ENCODE measurements at regions not wholly inside any gene's neighbourhood (a gene's known extent, or its start where the extent isn't known, plus 50 kb on each side); places are given as distances from the start of the nearest gene placed in this dataset.
A peak's percentile ranks its signal among the peaks of the same experiment; 100 is the strongest.
"Not testable (repeated sequence)": the region's sequence is repeated elsewhere in the genome, so short reads cannot be mapped to it uniquely, and the experiment has no call there.

- no peak for DNase-seq
Observed at GRCh38 chrX:8105531-8105930, 65.5 kb downstream of the VCX2 start.

- DNase-seq, result peak; percentile 33
Observed at GRCh38 chrX:8103655-8104054, 67.4 kb downstream of the VCX2 start.

GRCh38 chrX:8091510-8091909, 79.6 kb downstream of the VCX2 start:
- DNase-seq, result no peak

- no peak for DNase-seq
Observed at GRCh38 chrX:8090906-8091305, 80.2 kb downstream of the VCX2 start.

- DNase-seq, result no peak
Observed at GRCh38 chrX:8090482-8090881, 80.6 kb downstream of the VCX2 start.

GRCh38 chrX:8089141-8089540, 81.9 kb downstream of the VCX2 start:
- no peak for DNase-seq

GRCh38 chrX:8084006-8084405, 87.1 kb downstream of the VCX2 start:
- peak; percentile 75 for DNase-seq

GRCh38 chrX:8083286-8083685, 87.8 kb downstream of the VCX2 start:
- DNase-seq, result no peak

GRCh38 chrX:8075636-8076035, 95.4 kb downstream of the VCX2 start:
- no peak for DNase-seq

- no peak for DNase-seq
Observed at GRCh38 chrX:8067754-8068462, 103.2 kb downstream of the VCX2 start.

- no peak for DNase-seq
Observed at GRCh38 chrX:8052909-8053308, 118.2 kb downstream of the VCX2 start.

- DNase-seq, result peak; percentile 42
Observed at GRCh38 chrX:8049827-8050226, 121.2 kb downstream of the VCX2 start.

- no peak for DNase-seq
Observed at GRCh38 chrX:8048466-8048865, 121.3 kb upstream of the PNPLA4 start.

GRCh38 chrX:8044947-8045346, 117.7 kb upstream of the PNPLA4 start:
- no peak for DNase-seq

GRCh38 chrX:8043546-8043945, 116.3 kb upstream of the PNPLA4 start:
- DNase-seq, result no peak

GRCh38 chrX:8043121-8043520, 115.9 kb upstream of the PNPLA4 start:
- DNase-seq, result no peak

- DNase-seq, result no peak
Observed at GRCh38 chrX:8042304-8042703, 115.1 kb upstream of the PNPLA4 start.

- not testable (repeated sequence) for DNase-seq
Observed at GRCh38 chrX:8039711-8040110, 112.5 kb upstream of the PNPLA4 start.

GRCh38 chrX:8037593-8038348, 110.6 kb upstream of the PNPLA4 start:
- DNase-seq, result no peak

- DNase-seq, result no peak
Observed at GRCh38 chrX:8036914-8037313, 109.7 kb upstream of the PNPLA4 start.

- DNase-seq, result no peak
Observed at GRCh38 chrX:8034058-8034457, 106.8 kb upstream of the PNPLA4 start.

- no peak for DNase-seq
Observed at GRCh38 chrX:8033175-8033574, 106.0 kb upstream of the PNPLA4 start.

GRCh38 chrX:8030361-8030760, 103.1 kb upstream of the PNPLA4 start:
- DNase-seq, result no peak

GRCh38 chrX:8027827-8028226, 100.6 kb upstream of the PNPLA4 start:
- DNase-seq, result no peak

- DNase-seq, result no peak
Observed at GRCh38 chrX:8025705-8026104, 98.5 kb upstream of the PNPLA4 start.

Data from COR-L47 (cell line).